IMR-90 (cell line): ENCODE measurements at regions not wholly inside any gene's neighbourhood (a gene's known extent, or its start where the extent isn't known, plus 50 kb on each side); places are given as distances from the start of the nearest gene placed in this dataset.

ENCODE experiments used
- ATAC-seq: fragments of 200-7000 bp; cut with Tn5 transposase; 2 replicates; pipeline ENCODE4 v1.9.1; 2020; ENCODE audit warnings: low read depth, mild to moderate bottlenecking, moderate library complexity
- BruUV-seq: library from RNA; stranded (reverse); fragments of 400-500 nt; replicated peaks from 2 replicates; lab custom pipeline; 2021; lab: Mats Ljungman, UMichigan
- CTCF ChIA-PET: fragments of 300-600 bp; formaldehyde crosslinking; extraction: SDS; loops from one replicate; lab custom pipeline; 2021; ENCODE audit warnings: antibody characterized with exemption; lab: Yijun Ruan, JAX
- POLR2A ChIA-PET: fragments of 300-600 bp; sonication (Branson Sonifier 250); formaldehyde crosslinking; loops from one replicate; lab custom pipeline; 2022; ENCODE audit warnings: antibody characterized with exemption; ENCODE audit not compliant: unreplicated experiment; lab: Charles Lee
- DNase-seq: peaks from one replicate; pipeline ENCODE4 v3.0.0; 2013
- H2AFZ ChIP-seq: replicated peaks from 2 replicates; pipeline ENCODE3; 2013; ENCODE audit warnings: low read length, mild to moderate bottlenecking; ENCODE audit not compliant: poor library complexity
- H2AK5ac ChIP-seq: 2 replicates; pipeline ENCODE4 v1.6.1; 2013; ENCODE audit warnings: low read depth, low read length, inconsistent platforms
- H2AK9ac ChIP-seq: replicated peaks from 2 replicates; pipeline ENCODE3; 2013; ENCODE audit warnings: mild to moderate bottlenecking, low read depth, low read length, moderate library complexity; ENCODE audit not compliant: poor library complexity
- H2BK120ac ChIP-seq: 2 replicates; pipeline ENCODE4 v1.6.1; 2013; ENCODE audit warnings: low read depth, low read length, inconsistent platforms
- H2BK15ac ChIP-seq: 3 replicates; pipeline ENCODE4 v1.6.1; 2013; ENCODE audit warnings: low read depth, low read length, inconsistent platforms
- H2BK20ac ChIP-seq: 2 replicates; pipeline ENCODE4 v1.6.1; 2013; ENCODE audit warnings: low read depth, mild to moderate bottlenecking, inconsistent platforms, low read length, moderate library complexity
- H2BK5ac ChIP-seq: 2 replicates; pipeline ENCODE4 v1.6.1; 2013; ENCODE audit warnings: mild to moderate bottlenecking, low read depth, low read length, inconsistent platforms; ENCODE audit not compliant: poor library complexity, severe bottlenecking
- H3K14ac ChIP-seq: replicated peaks from 2 replicates; pipeline ENCODE4 v1.6.1; 2013; ENCODE audit warnings: low read depth, low read length, inconsistent platforms
- H3K18ac ChIP-seq: 2 replicates; pipeline ENCODE4 v1.6.1; 2013; ENCODE audit warnings: low read depth, low read length, control low read depth
- H3K23ac ChIP-seq: 2 replicates; pipeline ENCODE4 v1.6.1; 2013; ENCODE audit warnings: low read depth, low read length, inconsistent platforms
- H3K27ac ChIP-seq: 2 replicates; pipeline ENCODE4 v1.5.1; 2013; ENCODE audit warnings: mild to moderate bottlenecking, control low read depth, low read length; ENCODE audit not compliant: insufficient read depth
- H3K27me3 ChIP-seq: 2 replicates; pipeline ENCODE4 v1.6.1; 2013; ENCODE audit warnings: low read length; ENCODE audit not compliant: control insufficient read depth, insufficient read depth
- H3K36me3 ChIP-seq: 2 replicates; pipeline ENCODE4 v1.6.1; 2013; ENCODE audit warnings: low read length, mixed read lengths; ENCODE audit not compliant: control insufficient read depth, insufficient read depth
- H3K4ac ChIP-seq: 2 replicates; pipeline ENCODE4 v1.6.1; 2013; ENCODE audit warnings: low read depth, low read length, inconsistent platforms
- H3K4me1 ChIP-seq: 2 replicates; pipeline ENCODE4 v1.6.1; 2013; ENCODE audit warnings: low read length, mixed read lengths; ENCODE audit not compliant: control insufficient read depth, insufficient read depth
- H3K4me2 ChIP-seq: 2 replicates; pipeline ENCODE4 v1.6.1; 2013; ENCODE audit warnings: low read depth, mild to moderate bottlenecking, control low read depth, low read length, moderate library complexity
- H3K4me3 ChIP-seq: 2 replicates; pipeline ENCODE4 v1.5.1; 2013; ENCODE audit warnings: low read depth, mild to moderate bottlenecking, control low read depth, low read length, moderate library complexity; ENCODE audit not compliant: insufficient read depth
- H3K56ac ChIP-seq: 2 replicates; pipeline ENCODE4 v1.6.1; 2013; ENCODE audit warnings: low read length, inconsistent platforms; ENCODE audit not compliant: insufficient read depth; ENCODE audit errors: extremely low read depth
- H3K79me1 ChIP-seq, 2 experiments: 2 replicates each; pipeline ENCODE4 v1.6.1; 2013; ENCODE audit warnings: low read length in 2 of 2, inconsistent platforms in 1 of 2, low read depth in 1 of 2
- H3K9ac ChIP-seq: 2 replicates; pipeline ENCODE4 v1.6.1; 2013; ENCODE audit warnings: low read depth, low read length, control low read depth
- H3K9me1 ChIP-seq: 2 replicates; pipeline ENCODE4 v1.6.1; 2013; ENCODE audit warnings: low read length, inconsistent platforms; ENCODE audit not compliant: insufficient read depth
- H3K9me3 ChIP-seq: 2 replicates; pipeline ENCODE4 v1.6.1; 2013; ENCODE audit warnings: low read length; ENCODE audit not compliant: control insufficient read depth, insufficient read depth
- H4K20me1 ChIP-seq: 2 replicates; pipeline ENCODE4 v1.6.1; 2013; ENCODE audit warnings: low read length, inconsistent platforms; ENCODE audit not compliant: insufficient read depth
- H4K5ac ChIP-seq: 2 replicates; pipeline ENCODE4 v1.6.1; 2013; ENCODE audit warnings: mild to moderate bottlenecking, low read depth, low read length, control low read depth
- H4K8ac ChIP-seq, 2 experiments: 2 replicates each; pipeline ENCODE4 v1.6.1; 2013; ENCODE audit warnings: low read depth in 2 of 2, low read length in 2 of 2, control low read depth in 1 of 2, inconsistent platforms in 1 of 2
- H4K91ac ChIP-seq: 2 replicates; pipeline ENCODE4 v1.6.1; 2013; ENCODE audit warnings: low read depth, low read length, inconsistent platforms; ENCODE audit not compliant: insufficient read depth
- BHLHE40 ChIP-seq: fragments of 150-350 bp; IDR thresholded peaks from 2 replicates; pipeline ENCODE4 v1.6.1; 2016; ENCODE audit warnings: mild to moderate bottlenecking, low read depth, low read length
- CEBPB ChIP-seq: IDR thresholded peaks from 2 replicates; pipeline ENCODE4 v1.6.1; 2012; ENCODE audit warnings: low read depth, low read length, improper control_type of control experiment
- CTCF ChIP-seq: conservative IDR thresholded peaks from 2 replicates; pipeline ENCODE4 v1.5.1; 2012; ENCODE audit warnings: mild to moderate bottlenecking, low read depth, low read length, improper control_type of control experiment
- FOS ChIP-seq: fragments of 150-350 bp; IDR thresholded peaks from 2 replicates; pipeline ENCODE4 v1.6.1; 2016; ENCODE audit warnings: low read depth, low read length
- MAZ ChIP-seq: IDR thresholded peaks from 2 replicates; pipeline ENCODE4 v1.6.1; 2012; ENCODE audit warnings: low read depth, mild to moderate bottlenecking, low read length, improper control_type of control experiment, moderate library complexity, borderline replicate concordance
- MXI1 ChIP-seq: IDR thresholded peaks from 2 replicates; pipeline ENCODE4 v1.6.1; 2012; ENCODE audit warnings: low read depth, mild to moderate bottlenecking, low read length, moderate library complexity, borderline replicate concordance
- NFE2L2 ChIP-seq: fragments of 150-350 bp; IDR thresholded peaks from 2 replicates; pipeline ENCODE4 v1.6.1; 2016; ENCODE audit warnings: low read depth, mild to moderate bottlenecking, low read length
- RAD21 ChIP-seq: IDR thresholded peaks from 2 replicates; pipeline ENCODE4 v1.6.1; 2012; ENCODE audit warnings: low read length, improper control_type of control experiment
- RCOR1 ChIP-seq: IDR thresholded peaks from 2 replicates; pipeline ENCODE4 v1.6.1; 2012; ENCODE audit warnings: mild to moderate bottlenecking, low read length, improper control_type of control experiment; ENCODE audit not compliant: insufficient replicate concordance
- RFX5 ChIP-seq: IDR thresholded peaks from 2 replicates; pipeline ENCODE4 v1.8.0; 2012; ENCODE audit warnings: low read depth, mild to moderate bottlenecking, low read length, moderate library complexity
- SMC3 ChIP-seq: fragments of 150-350 bp; IDR thresholded peaks from 2 replicates; pipeline ENCODE4 v1.6.1; 2016; ENCODE audit warnings: low read depth, mild to moderate bottlenecking, antibody characterized with exemption, low read length, moderate library complexity
- dilution Hi-C: fragments of 300-500 bp; cut with HindIII; formaldehyde crosslinking; loops from one replicate; pipeline ENCODE4 v1.14.3; 2018; ENCODE audit warnings: low sequenced_read_pairs; ENCODE audit not compliant: unreplicated experiment
- in situ Hi-C: fragments of 300-500 bp; cut with MboI; formaldehyde crosslinking; loops from 3 replicates; pipeline ENCODE4 v1.14.3; 2019; ENCODE audit warnings: low sequenced_read_pairs, inconsistent platforms, mixed read lengths
- intact Hi-C: fragments of 100-400 bp; cut with micrococcal nuclease; formaldehyde crosslinking; loops from 2 replicates; pipeline ENCODE4 v1.10.0; 2022

GRCh38 chr11:115030166-115030565 lies 351.8 kb downstream of the NXPE2 start:
- H3K27ac ChIP-seq = no peak overlapping the region
- H3K4me1 ChIP-seq = no peaks in the 10 kb centered on the region
- no peak overlapping the region for H4K91ac ChIP-seq
- H3K79me1 ChIP-seq = no peaks in the 10 kb centered on the region
- BruUV-seq = no TSS peak
- no peak overlapping the region for H4K8ac ChIP-seq
- dilution Hi-C loops (no loop called here), intact Hi-C loops (no loop called here), in situ Hi-C loops (no loop called here)
- no peak overlapping the region for H3K4ac ChIP-seq
- H2AK9ac ChIP-seq = no peak overlapping the region
- H3K18ac ChIP-seq = no peak overlapping the region
- no peak for ATAC-seq
- H4K5ac ChIP-seq = no peak overlapping the region
- no peak overlapping the region for H3K14ac ChIP-seq
- POLR2A ChIA-PET = no interaction called here
- no peaks in the 10 kb centered on the region for H3K9me3 ChIP-seq
- no peak overlapping the region for H3K56ac ChIP-seq
- no peak overlapping the region for H2BK20ac ChIP-seq
- no peak overlapping the region for H2AFZ ChIP-seq
- H2BK15ac ChIP-seq = no peak overlapping the region
- no peak overlapping the region for H3K4me2 ChIP-seq
- H2BK120ac ChIP-seq = no peak overlapping the region
- no peak overlapping the region for H3K4me3 ChIP-seq
- no peak overlapping the region for H3K9ac ChIP-seq
- H2BK5ac ChIP-seq = no peak overlapping the region
- H3K23ac ChIP-seq = no peak overlapping the region
- H3K27me3 ChIP-seq = no peaks in the 10 kb centered on the region
- H2AK5ac ChIP-seq = no peak overlapping the region
- no peak for DNase-seq
- CTCF ChIA-PET = no interaction called here
- no peaks in the 10 kb centered on the region for H3K9me1 ChIP-seq
- H4K20me1 ChIP-seq = no peaks in the 10 kb centered on the region
- H3K36me3 ChIP-seq = no peaks in the 10 kb centered on the region
- TF ChIP-seq MXI1 (no peak), CEBPB (no peak), SMC3 (no peak), RAD21 (no peak), NFE2L2 (no peak), FOS (no peak), RFX5 (no peak), BHLHE40 (no peak), MAZ (no peak), RCOR1 (no peak), CTCF (no peak)
